ENCODE measurements at regions not wholly inside any gene's neighbourhood (a gene's known extent, or its start where the extent isn't known, plus 50 kb on each side); places are given as distances from the start of the nearest gene placed in this dataset.
A peak's percentile ranks its signal among the peaks of the same experiment; 100 is the strongest.

- H3K36me3 ChIP-seq = peaks cover 68 to 81% (median 77%) of the 10 kb centered on the region in 11 experiments
- peaks cover 31 to 48% (median 40%) of the 10 kb centered on the region in 10 experiments for H3K4me1 ChIP-seq
- H3K27me3 ChIP-seq = no peaks in the 10 kb centered on the region
- H3K9ac ChIP-seq = no peak overlapping the region
- H3K27ac ChIP-seq = no peak overlapping the region
- H4K20me1 ChIP-seq = peaks cover 82 to 100% (median 98%) of the 10 kb centered on the region in 11 experiments
- no peaks in the 10 kb centered on the region for H3K9me3 ChIP-seq (replicated peaks in 1 of 11)
- TF ChIP-seq Cebpa-rat (IDR thresholded peaks at IDR 0.05) = no peak
- H3K4me2 ChIP-seq = no peak overlapping the region
- no peak overlapping the region for H3K4me3 ChIP-seq
Measured at GRCh38 chr12:124395986-124396385, 101.1 kb downstream of the RFLNA start.

DNA sequence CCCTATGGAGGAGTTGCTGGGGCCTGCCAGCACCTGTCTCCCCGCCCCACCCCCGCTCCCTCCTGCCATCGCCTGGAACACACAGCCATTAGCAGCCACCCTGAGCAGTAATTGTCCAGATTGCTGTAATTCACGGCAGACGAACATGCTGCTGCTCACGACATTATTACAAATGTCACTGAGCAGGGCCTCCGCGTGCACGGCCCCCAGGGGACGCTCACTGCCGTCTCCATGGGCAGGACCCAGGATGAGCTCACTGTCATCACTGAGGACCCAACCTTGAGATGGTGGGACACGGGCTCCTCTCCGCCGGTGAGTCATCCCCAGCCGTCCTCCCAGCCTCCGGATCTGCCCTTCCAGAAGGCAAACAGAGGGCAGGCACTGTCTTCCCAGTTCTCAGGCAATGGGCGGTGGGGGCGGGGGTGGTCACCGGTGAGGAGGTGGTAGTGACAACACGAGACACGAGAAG, 100.4 kb downstream of the RFLNA start:
- TF ChIP-seq Cebpa-rat (IDR thresholded peaks at IDR 0.05) = no peak
- no peak overlapping the region for H3K4me3 ChIP-seq
- peaks cover 37 to 54% (median 47%) of the 10 kb centered on the region in 10 experiments for H3K4me1 ChIP-seq
- no peak overlapping the region for H3K9ac ChIP-seq
- H4K20me1 ChIP-seq = peaks cover 85 to 100% (median 98%) of the 10 kb centered on the region in 11 experiments
- H3K27ac ChIP-seq = no peak overlapping the region
- no peak overlapping the region for H3K4me2 ChIP-seq
- H3K9me3 ChIP-seq (replicated peaks in 1 of 11) = no peaks in the 10 kb centered on the region
- no peaks in the 10 kb centered on the region for H3K27me3 ChIP-seq
- H3K36me3 ChIP-seq = peaks cover 62 to 74% (median 71%) of the 10 kb centered on the region in 11 experiments

DNA sequence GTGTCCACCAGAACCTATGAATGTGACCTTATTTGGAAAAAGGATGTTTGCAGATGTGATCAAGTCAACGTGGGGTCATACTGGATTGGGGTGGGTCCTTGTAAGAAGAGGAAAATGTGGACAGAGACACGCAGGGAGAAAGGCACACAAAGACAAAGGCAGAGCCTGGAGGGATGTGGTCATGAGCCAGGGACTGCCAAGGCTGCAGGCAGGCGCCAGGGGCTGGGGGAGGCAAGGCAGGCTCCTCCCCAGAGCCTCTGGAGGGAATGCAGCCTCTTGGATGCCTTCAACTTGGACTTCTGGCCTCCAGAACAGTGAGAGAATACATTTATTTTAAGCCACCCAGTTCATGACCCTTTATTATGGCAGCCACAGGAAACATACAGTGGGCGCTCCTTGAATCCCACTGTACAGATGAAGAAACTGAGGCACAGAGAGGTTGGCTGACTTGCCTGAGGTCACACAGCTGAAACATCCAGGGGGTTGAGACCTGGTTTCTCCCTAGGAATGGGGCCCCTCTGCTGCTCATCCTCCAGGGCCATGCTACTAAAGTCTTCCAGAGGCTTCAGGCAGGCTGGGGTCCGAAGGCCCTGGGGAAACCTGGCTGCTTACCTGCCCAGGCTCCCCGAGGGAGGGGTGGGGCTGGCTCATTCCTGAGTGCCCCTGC, 99.7 kb downstream of the RFLNA start:
- Histone ChIP-seq H3K4me1 (peaks cover 45 to 55% (median 53%) of the 10 kb centered on the region in 10 experiments), H3K27me3 (no peaks in the 10 kb centered on the region), H3K9me3 (replicated peaks in 1 of 11) (no peaks in the 10 kb centered on the region), H3K27ac (no peak overlapping the region), H3K4me3 (no peak overlapping the region), H3K36me3 (peaks cover 57 to 67% (median 64%) of the 10 kb centered on the region in 11 experiments), H3K4me2 (peak overlapping the region in 4 of 11 experiments; percentile 96 to 100 (median 100); a peak in 9 of 22 replicates), H3K9ac (no peak overlapping the region; a peak in 1 of 22 replicates), H4K20me1 (peaks cover 86 to 100% (median 98%) of the 10 kb centered on the region in 11 experiments)
- no peak for TF ChIP-seq Cebpa-rat (IDR thresholded peaks at IDR 0.05)

- Histone ChIP-seq H3K4me2 (peak overlapping the region; percentile 96 to 100 (median 100); a peak in 20 of 22 replicates), H3K27me3 (no peaks in the 10 kb centered on the region), H3K27ac (no peak overlapping the region), H3K4me1 (peaks cover 51 to 63% (median 58%) of the 10 kb centered on the region in 10 experiments), H3K4me3 (no peak overlapping the region), H4K20me1 (peaks cover 86 to 100% (median 97%) of the 10 kb centered on the region in 11 experiments), H3K36me3 (peaks cover 50 to 59% (median 56%) of the 10 kb centered on the region in 11 experiments), H3K9ac (no peak overlapping the region; a peak in 1 of 22 replicates), H3K9me3 (replicated peaks in 1 of 11) (no peaks in the 10 kb centered on the region)
- TF ChIP-seq Cebpa-rat (IDR thresholded peaks at IDR 0.05) = no peak
Measured at GRCh38 chr12:124393831-124394230, 98.9 kb downstream of the RFLNA start.

GRCh38 chr12:124393414-124393790, 98.5 kb downstream of the RFLNA start:
- no peak for TF ChIP-seq Cebpa-rat (IDR thresholded peaks at IDR 0.05)
- 0 out of 22 replicates have a peak overlapping the region, but pooled peaks of 1 of the 11 experiments have one; percentile 76 for H3K27ac ChIP-seq
- H3K4me1 ChIP-seq = peaks cover 56 to 66% (median 61%) of the 10 kb centered on the region in 10 experiments
- H3K4me2 ChIP-seq = peak overlapping the region; percentile 96 to 100 (median 100)
- H3K27me3 ChIP-seq = no peaks in the 10 kb centered on the region
- peaks cover 46 to 55% (median 52%) of the 10 kb centered on the region in 11 experiments for H3K36me3 ChIP-seq
- H3K4me3 ChIP-seq = no peak overlapping the region
- H3K9ac ChIP-seq = peak overlapping the region in 8 of 11 experiments; percentile 7 to 78 (median 53); a peak in 9 of 22 replicates
- H4K20me1 ChIP-seq = peaks cover 88 to 99% (median 95%) of the 10 kb centered on the region in 11 experiments
- H3K9me3 ChIP-seq (replicated peaks in 1 of 11) = no peaks in the 10 kb centered on the region

GRCh38 chr12:124392667-124393413, 97.9 kb downstream of the RFLNA start:
- Histone ChIP-seq H3K4me2 (peak overlapping the region; percentile 96 to 100 (median 100)), H3K27ac (peak overlapping the region in 7 of 11 experiments; percentile 0 to 89 (median 16); a peak in 8 of 22 replicates), H3K4me3 (no peak overlapping the region; a peak in 1 of 20 replicates), H4K20me1 (peaks cover 90 to 99% (median 95%) of the 10 kb centered on the region in 11 experiments), H3K36me3 (peaks cover 40 to 49% (median 46%) of the 10 kb centered on the region in 11 experiments), H3K9ac (peak overlapping the region in 9 of 11 experiments; percentile 7 to 78 (median 49); a peak in 12 of 22 replicates), H3K9me3 (replicated peaks in 1 of 11) (no peaks in the 10 kb centered on the region), H3K4me1 (peaks cover 61 to 71% (median 67%) of the 10 kb centered on the region in 10 experiments), H3K27me3 (no peaks in the 10 kb centered on the region)
- TF ChIP-seq Cebpa-rat (IDR thresholded peaks at IDR 0.05) = no peak

DNA sequence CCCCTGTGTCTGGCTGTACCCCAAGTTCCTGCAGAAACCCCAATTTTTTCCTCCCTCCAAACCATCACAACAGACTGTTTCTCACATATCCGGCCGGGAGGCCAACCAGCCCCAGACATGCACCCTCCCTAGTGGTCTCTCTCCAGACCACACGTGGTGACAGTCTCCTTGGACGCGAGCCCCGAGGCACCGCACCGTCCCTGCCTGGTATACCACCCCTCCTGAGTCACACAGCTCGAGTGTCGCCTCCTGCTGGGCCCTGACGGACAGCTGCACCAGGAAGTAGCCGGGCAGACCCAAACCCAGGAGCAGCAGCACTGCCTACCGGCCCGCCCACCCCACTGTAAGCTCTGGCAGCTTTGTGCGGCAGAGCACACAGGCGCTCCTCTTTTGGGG, 97.4 kb downstream of the RFLNA start:
- peak overlapping the region in 8 of 11 experiments; percentile 7 to 78 (median 48); a peak in 9 of 22 replicates for H3K9ac ChIP-seq
- peaks cover 67 to 77% (median 72%) of the 10 kb centered on the region in 10 experiments for H3K4me1 ChIP-seq
- TF ChIP-seq Cebpa-rat (IDR thresholded peaks at IDR 0.05) = no peak
- no peaks in the 10 kb centered on the region for H3K9me3 ChIP-seq (replicated peaks in 1 of 11)
- no peak overlapping the region; a peak in 3 of 20 replicates for H3K4me3 ChIP-seq
- peak overlapping the region; percentile 96 to 100 (median 100) for H3K4me2 ChIP-seq
- H3K27ac ChIP-seq = peak overlapping the region in 7 of 11 experiments; percentile 0 to 89 (median 76); a peak in 8 of 22 replicates
- H3K27me3 ChIP-seq = no peaks in the 10 kb centered on the region
- peaks cover 35 to 44% (median 41%) of the 10 kb centered on the region in 11 experiments for H3K36me3 ChIP-seq
- peaks cover 88 to 99% (median 95%) of the 10 kb centered on the region in 11 experiments for H4K20me1 ChIP-seq

DNA sequence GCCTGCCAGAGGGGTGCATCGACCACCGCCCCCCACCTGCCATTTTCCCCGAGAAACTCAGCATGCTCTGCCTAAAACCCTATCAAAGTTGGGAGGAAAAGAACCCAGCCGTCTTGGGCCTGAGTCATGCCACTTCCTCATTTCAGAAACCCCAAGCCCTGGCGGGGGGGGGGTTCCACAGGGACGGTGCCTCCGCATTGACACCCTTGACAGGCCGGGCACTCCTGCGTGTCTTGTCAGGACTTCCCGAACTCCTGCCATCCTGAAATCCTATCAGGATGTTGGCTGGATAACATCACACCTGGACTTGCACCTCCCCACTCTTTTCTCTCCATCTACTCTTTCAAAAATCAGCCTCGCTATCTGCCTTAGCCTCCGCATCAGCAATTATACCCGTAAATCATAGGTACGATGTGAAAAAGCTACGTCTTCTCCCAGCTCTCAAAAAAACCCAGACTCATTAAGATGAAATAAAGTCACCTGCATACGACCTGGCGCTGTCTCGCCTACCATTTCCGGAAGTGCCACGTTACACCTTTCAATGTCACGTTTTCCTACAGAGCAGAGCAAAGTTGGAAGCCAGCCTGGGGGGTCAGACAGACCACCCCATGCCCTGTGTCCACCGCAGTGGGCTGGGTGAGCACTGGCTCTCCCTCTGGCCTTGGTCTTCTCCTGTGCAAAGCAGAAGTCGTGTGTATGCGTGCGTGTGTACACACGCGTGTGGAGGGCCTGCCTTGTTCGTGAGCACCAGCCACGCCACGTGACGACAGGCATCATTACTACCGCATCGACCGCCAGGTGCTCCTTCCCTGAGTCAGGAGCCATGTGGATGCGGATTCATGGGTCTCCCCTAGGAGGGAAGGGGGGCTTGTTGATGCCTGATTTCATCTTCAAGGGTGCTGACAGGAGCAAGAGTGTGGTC, 96.7 kb downstream of the RFLNA start:
- peak overlapping the region; percentile 50 to 78 (median 70); a peak in 19 of 22 replicates for H3K9ac ChIP-seq
- peak overlapping the region; percentile 51 to 89 (median 78); a peak in 18 of 22 replicates for H3K27ac ChIP-seq
- H3K4me1 ChIP-seq = peaks cover 73 to 84% (median 78%) of the 10 kb centered on the region in 10 experiments

More for the DNA sequence above, 96.7 kb downstream of the RFLNA start:
- H3K27me3 ChIP-seq = no peaks in the 10 kb centered on the region
- peak overlapping the region; percentile 96 to 100 (median 100) for H3K4me2 ChIP-seq
- peak overlapping the region in 8 of 10 experiments; percentile 26 to 65 (median 44); a peak in 11 of 20 replicates for H3K4me3 ChIP-seq
- no peak for TF ChIP-seq Cebpa-rat (IDR thresholded peaks at IDR 0.05)
- H3K36me3 ChIP-seq = peaks cover 29 to 37% (median 34%) of the 10 kb centered on the region in 11 experiments
- H3K9me3 ChIP-seq (replicated peaks in 1 of 11) = no peaks in the 10 kb centered on the region
- peaks cover 87 to 98% (median 94%) of the 10 kb centered on the region in 11 experiments for H4K20me1 ChIP-seq
